HCT116 (cell line): ENCODE measurements at regions not wholly inside any gene's neighbourhood (a gene's known extent, or its start where the extent isn't known, plus 50 kb on each side); places are given as distances from the start of the nearest gene placed in this dataset.

Experiments used
- ATAC-seq: fragments of 200-7000 bp; cut with Tn5 transposase; 2 replicates; pipeline ENCODE4 v1.9.1; 2020; ENCODE audit warnings: mild to moderate bottlenecking, moderate library complexity
- BruUV-seq: library from RNA; stranded (reverse); fragments of 400-500 nt; replicated peaks from 2 replicates; lab custom pipeline; 2021; lab: Mats Ljungman, UMichigan
- CTCF ChIA-PET: fragments of 300-600 bp; sonication (Branson Sonifier 250); formaldehyde crosslinking; loops from one replicate; lab custom pipeline; 2021; ENCODE audit warnings: antibody characterized with exemption; lab: Charles Lee
- POLR2A ChIA-PET: fragments of 300-600, 350-600 bp; sonication (Branson Sonifier 250); formaldehyde crosslinking; loops from one replicate; lab custom pipeline; 2021; ENCODE audit warnings: antibody characterized with exemption; lab: Charles Lee
- RAD21 ChIA-PET, 2 experiments: fragments of 300-600 bp; sonication (Branson Sonifier 250); formaldehyde crosslinking; loops; one replicate each; lab custom pipeline; 2023; ENCODE audit warnings: low total read pairs in 2 of 2; ENCODE audit not compliant: uncharacterized antibody in 2 of 2, unreplicated experiment in 2 of 2, low non-redundant PET in 1 of 2; lab: Charles Lee
- DNase-seq: peaks from one replicate; pipeline ENCODE4 v3.0.0-alpha.2; 2010; ENCODE audit warnings: low read depth, low spot score
- H2AFZ ChIP-seq: fragments of 200-600 bp; shearing (Covaris generic), sonication (generic); 2 replicates; pipeline ENCODE4 v1.6.1; 2017; ENCODE audit warnings: low read depth, mixed run types, mixed read lengths, antibody characterized with exemption, low read length; ENCODE audit not compliant: poor library complexity, severe bottlenecking
- H3K27ac ChIP-seq: 2 replicates; pipeline ENCODE4 v1.5.1; 2012; ENCODE audit warnings: low read depth, low read length
- H3K27me3 ChIP-seq: fragments of 200-600 bp; sonication (generic); 2 replicates; pipeline ENCODE4 v1.6.1; 2016; ENCODE audit warnings: mixed run types, low read length, mixed read lengths; ENCODE audit not compliant: insufficient read depth
- H3K36me3 ChIP-seq, 2 experiments: fragments of 200-500 bp in 1 of 2; fragments of 200-600 bp in 1 of 2; sonication (Bioruptor generic) in 1 of 2; sonication (generic) in 1 of 2; 2 replicates each; pipeline versions ENCODE4 v1.5.1 to v1.6.1; 2014 to 2016; ENCODE audit warnings: low read length in 2 of 2, inconsistent platforms in 1 of 2, mixed read lengths in 1 of 2, mixed run types in 1 of 2; ENCODE audit not compliant: insufficient read depth in 2 of 2, control insufficient read depth in 1 of 2
- H3K4me1 ChIP-seq, 2 experiments: fragments of 200-600 bp in 1 of 2; sonication (generic) in 1 of 2; 2 replicates each; pipeline versions ENCODE4 v1.5.1 to v1.6.1; 2012 to 2017; ENCODE audit warnings: low read length in 2 of 2, inconsistent platforms in 1 of 2, mild to moderate bottlenecking in 1 of 2, mixed read lengths in 1 of 2, mixed run types in 1 of 2, moderate library complexity in 1 of 2; ENCODE audit not compliant: insufficient read depth in 2 of 2, control insufficient read depth in 1 of 2
- H3K4me2 ChIP-seq: fragments of 200-600 bp; sonication (generic); 2 replicates; pipeline ENCODE4 v1.6.1; 2017; ENCODE audit warnings: mixed run types, low read length, mixed read lengths
- H3K4me3 ChIP-seq, 2 experiments: fragments of 200-600 bp in 1 of 2; sonication (generic) in 1 of 2; replicated peaks in 1 of 2; 2 replicates each; pipeline ENCODE4 v1.5.1; 2011 to 2016; ENCODE audit warnings: low read length in 2 of 2, control low read depth in 1 of 2, low read depth in 1 of 2, mild to moderate bottlenecking in 1 of 2, mixed read lengths in 1 of 2, mixed run types in 1 of 2
- H3K79me2 ChIP-seq: fragments of 200-600 bp; sonication (generic); 2 replicates; pipeline ENCODE4 v1.6.1; 2017; ENCODE audit warnings: mild to moderate bottlenecking, mixed run types, low read length, moderate library complexity, mixed read lengths; ENCODE audit not compliant: insufficient read depth
- H3K9ac ChIP-seq: fragments of 200-600 bp; sonication (generic); 2 replicates; pipeline ENCODE4 v1.6.1; 2016; ENCODE audit warnings: low read length, mixed read lengths
- H3K9me2 ChIP-seq: fragments of 200-600 bp; sonication (generic), shearing (Covaris generic); 2 replicates; pipeline ENCODE4 v1.6.1; 2017; ENCODE audit warnings: mixed run types, mild to moderate bottlenecking, moderate library complexity; ENCODE audit not compliant: insufficient read depth
- H3K9me3 ChIP-seq, 2 experiments: fragments of 200-500 bp in 1 of 2; fragments of 200-600 bp in 1 of 2; sonication (Bioruptor generic) in 1 of 2; sonication (generic) in 1 of 2; 2 replicates each; pipeline ENCODE4 v1.6.1; 2014 to 2017; ENCODE audit warnings: low read length in 2 of 2, mixed read lengths in 2 of 2, inconsistent platforms in 1 of 2, low read depth in 1 of 2, mild to moderate bottlenecking in 1 of 2, mixed run types in 1 of 2, moderate library complexity in 1 of 2; ENCODE audit not compliant: control insufficient read depth in 1 of 2, insufficient read depth in 1 of 2
- H4K20me1 ChIP-seq: fragments of 200-600 bp; sonication (generic), shearing (Covaris generic); 2 replicates; pipeline ENCODE4 v1.6.1; 2017; ENCODE audit warnings: mixed run types, mild to moderate bottlenecking, moderate library complexity; ENCODE audit not compliant: insufficient read depth
- FOSL1 ChIP-seq: IDR thresholded peaks from 2 replicates; pipeline ENCODE4 v1.6.1; 2012; ENCODE audit warnings: low read depth
- POLR2A ChIP-seq: IDR thresholded peaks from 2 replicates; pipeline ENCODE4 v1.7.0; 2011; ENCODE audit warnings: borderline replicate concordance; ENCODE audit not compliant: insufficient read depth, insufficient read length; ENCODE audit errors: extremely low read depth
- SP1 ChIP-seq: IDR thresholded peaks from 2 replicates; pipeline ENCODE4 v1.6.1; 2012; ENCODE audit warnings: low read depth
- TCF7L2 ChIP-seq: IDR thresholded peaks from 2 replicates; pipeline ENCODE4 v1.7.0; 2011; ENCODE audit warnings: borderline replicate concordance, inconsistent platforms; ENCODE audit not compliant: insufficient read depth, insufficient read length; ENCODE audit errors: extremely low read depth
- intact Hi-C: fragments of 100-400 bp; cut with micrococcal nuclease; formaldehyde crosslinking; loops from 2 replicates; pipeline ENCODE4 v1.10.0; 2022

DNA sequence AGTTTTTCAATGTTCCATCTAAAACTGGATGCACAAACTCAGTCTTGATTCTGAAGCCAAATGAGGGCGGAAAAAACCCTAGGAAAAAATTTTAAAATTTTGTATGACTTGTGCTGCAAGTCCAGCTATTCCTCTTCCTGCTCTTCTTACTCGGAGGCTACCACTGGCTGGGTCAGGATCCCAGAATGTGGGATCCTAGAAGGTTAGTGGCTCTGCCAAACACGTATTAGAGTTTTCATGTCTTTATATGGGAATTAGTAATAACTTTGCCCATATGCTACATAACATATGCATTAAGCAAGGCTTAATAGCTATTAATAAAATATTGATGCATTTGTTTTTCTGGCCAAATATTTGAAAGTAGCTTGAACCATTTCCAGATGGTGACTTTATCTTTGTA lies 458.3 kb downstream of the AGTPBP1 start:
- DNase-seq (no peak), ATAC-seq (no peak)
- no peaks in the 10 kb centered on the region for H3K36me3 ChIP-seq
- H3K9me3 ChIP-seq = no peaks in the 10 kb centered on the region
- ChIA-PET RAD21 (no interaction called here), CTCF (no interaction called here), POLR2A (no interaction called here)
- no peak overlapping the region for H3K27ac ChIP-seq
- H4K20me1 ChIP-seq = no peaks in the 10 kb centered on the region
- H3K79me2 ChIP-seq = no peaks in the 10 kb centered on the region
- intact Hi-C loops = no loop called here
- TF ChIP-seq TCF7L2 = no peak
- no peak overlapping the region for H3K9ac ChIP-seq
- no peak overlapping the region for H3K4me2 ChIP-seq
- no peak overlapping the region for H2AFZ ChIP-seq
- no peaks in the 10 kb centered on the region for H3K9me2 ChIP-seq
- BruUV-seq = no TSS peak
- H3K4me1 ChIP-seq = no peaks in the 10 kb centered on the region
- H3K27me3 ChIP-seq = peaks cover 9% of the 10 kb centered on the region; the same call in 1 of the 2 replicates
- H3K4me3 ChIP-seq = no peak overlapping the region

DNA sequence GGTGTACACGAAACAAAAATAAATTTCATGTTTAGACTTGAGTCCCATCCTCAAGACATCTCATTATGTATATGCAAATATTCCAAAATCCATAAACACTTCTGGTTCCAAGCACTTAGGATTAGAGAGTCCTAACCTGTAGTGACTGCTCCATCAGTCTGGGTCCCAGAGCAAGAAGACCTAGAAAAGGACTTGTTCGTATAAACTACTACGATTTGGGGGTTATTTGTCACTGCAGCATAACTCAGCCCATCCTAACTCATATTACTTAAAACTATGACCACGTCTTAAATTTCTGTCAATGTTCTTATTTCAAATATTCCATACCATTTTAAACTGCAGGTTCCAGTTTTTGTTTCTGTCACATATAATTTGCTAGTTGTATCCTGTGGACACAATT lies 463.0 kb downstream of the AGTPBP1 start:
- no peak for TF ChIP-seq FOSL1
- TF ChIP-seq POLR2A = no peak
- no peak for TF ChIP-seq SP1
- intact Hi-C loops = loop anchor here (10.0 kb wide), 1 partner anchor 336 kb away; no protein-coding TSS in a partner anchor
- Histone ChIP-seq H3K27ac (no peak overlapping the region), H3K79me2 (no peaks in the 10 kb centered on the region), H3K9ac (no peak overlapping the region), H3K4me1 (no peaks in the 10 kb centered on the region), H3K9me2 (no peaks in the 10 kb centered on the region), H3K27me3 (peaks cover 9% of the 10 kb centered on the region; the same call in 1 of the 2 replicates), H3K4me2 (no peak overlapping the region), H3K9me3 (no peaks in the 10 kb centered on the region), H3K4me3 (no peak overlapping the region), H3K36me3 (no peaks in the 10 kb centered on the region), H2AFZ (no peak overlapping the region), H4K20me1 (no peaks in the 10 kb centered on the region)
- ChIA-PET CTCF (no interaction called here), POLR2A (no interaction called here), RAD21 (no interaction called here)
- no peak for ATAC-seq
- no peak for DNase-seq
- BruUV-seq = no TSS peak
